ENCODE measurements at regions not wholly inside any gene's neighbourhood (a gene's known extent, or its start where the extent isn't known, plus 50 kb on each side); places are given as distances from the start of the nearest gene placed in this dataset.
A peak's percentile ranks its signal among the peaks of the same experiment; 100 is the strongest.

DNA sequence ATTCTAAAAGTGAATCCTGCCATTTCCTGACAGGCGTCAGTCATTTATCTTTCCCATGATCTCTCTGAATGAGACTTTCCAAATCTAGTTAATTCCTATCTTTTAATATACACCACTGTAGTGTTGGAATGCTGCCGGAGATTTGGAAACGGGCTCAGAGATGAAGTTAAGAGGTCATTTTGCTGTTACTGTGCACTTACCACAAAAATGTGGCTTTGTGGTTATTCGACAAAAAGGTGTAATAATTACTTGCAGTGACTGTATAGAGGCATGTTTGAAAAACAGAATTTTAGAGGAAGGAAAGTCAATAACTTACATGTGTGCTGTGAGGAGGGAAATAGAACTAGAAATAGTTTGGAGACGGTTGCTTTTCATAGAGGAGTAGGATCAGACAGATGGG is 460.2 kb upstream of the BTBD3 start:
- TF ChIP-seq, protein P1, sequence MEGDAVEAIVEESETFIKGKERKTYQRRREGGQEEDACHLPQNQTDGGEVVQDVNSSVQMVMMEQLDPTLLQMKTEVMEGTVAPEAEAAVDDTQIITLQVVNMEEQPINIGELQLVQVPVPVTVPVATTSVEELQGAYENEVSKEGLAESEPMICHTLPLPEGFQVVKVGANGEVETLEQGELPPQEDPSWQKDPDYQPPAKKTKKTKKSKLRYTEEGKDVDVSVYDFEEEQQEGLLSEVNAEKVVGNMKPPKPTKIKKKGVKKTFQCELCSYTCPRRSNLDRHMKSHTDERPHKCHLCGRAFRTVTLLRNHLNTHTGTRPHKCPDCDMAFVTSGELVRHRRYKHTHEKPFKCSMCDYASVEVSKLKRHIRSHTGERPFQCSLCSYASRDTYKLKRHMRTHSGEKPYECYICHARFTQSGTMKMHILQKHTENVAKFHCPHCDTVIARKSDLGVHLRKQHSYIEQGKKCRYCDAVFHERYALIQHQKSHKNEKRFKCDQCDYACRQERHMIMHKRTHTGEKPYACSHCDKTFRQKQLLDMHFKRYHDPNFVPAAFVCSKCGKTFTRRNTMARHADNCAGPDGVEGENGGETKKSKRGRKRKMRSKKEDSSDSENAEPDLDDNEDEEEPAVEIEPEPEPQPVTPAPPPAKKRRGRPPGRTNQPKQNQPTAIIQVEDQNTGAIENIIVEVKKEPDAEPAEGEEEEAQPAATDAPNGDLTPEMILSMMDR (conservative IDR thresholded peaks at IDR 0.05; ENCODE audit: low read depth, low read length) = no peak
- no peak overlapping the region for H3K4me3 ChIP-seq (ENCODE audit: low read length)
- peak; percentile 38 for DNase-seq (ENCODE audit: low read depth)

DNA sequence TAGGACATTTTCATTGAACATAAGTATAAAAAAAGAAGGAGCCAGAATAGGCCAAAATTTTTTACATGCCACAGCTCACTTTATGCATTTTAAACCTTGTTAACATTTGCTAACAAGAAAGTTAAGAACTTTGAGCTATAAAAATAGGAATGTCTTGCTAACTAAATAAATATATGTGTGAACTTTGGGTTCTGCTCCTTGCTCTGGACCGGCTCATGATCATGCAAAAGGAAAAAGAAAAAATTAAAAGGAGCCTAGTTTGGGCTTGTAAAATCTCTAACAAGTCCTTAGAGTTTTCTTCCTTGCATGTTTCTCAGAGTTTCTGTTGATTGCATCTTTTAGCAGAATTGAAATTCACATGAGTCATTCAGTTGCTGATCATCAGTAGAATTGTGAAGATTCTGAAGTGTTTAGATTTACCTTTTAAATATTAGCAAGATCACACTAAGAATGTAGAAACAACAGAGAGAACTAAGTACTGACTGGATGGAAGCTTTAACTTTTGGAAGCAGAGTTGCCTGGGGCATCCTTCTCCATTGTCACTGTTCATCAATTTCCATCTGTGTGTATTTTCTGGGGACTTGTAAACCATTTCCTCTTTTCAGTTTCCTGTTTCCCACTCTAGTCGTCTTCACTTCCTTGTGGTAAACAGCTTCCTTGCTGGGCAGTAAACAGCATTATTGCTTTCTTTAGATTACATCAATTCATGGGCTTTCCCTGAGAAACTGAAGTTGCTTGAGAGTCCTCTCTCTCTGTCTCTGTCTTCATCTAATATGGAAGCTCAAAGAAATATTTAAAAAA is 458.4 kb upstream of the BTBD3 start:
- no peak overlapping the region for H3K4me3 ChIP-seq (ENCODE audit: low read length)
- TF ChIP-seq, protein P1 (conservative IDR thresholded peaks at IDR 0.05; ENCODE audit: low read depth, low read length) = no peak
- no peak for DNase-seq (ENCODE audit: low read depth)

DNA sequence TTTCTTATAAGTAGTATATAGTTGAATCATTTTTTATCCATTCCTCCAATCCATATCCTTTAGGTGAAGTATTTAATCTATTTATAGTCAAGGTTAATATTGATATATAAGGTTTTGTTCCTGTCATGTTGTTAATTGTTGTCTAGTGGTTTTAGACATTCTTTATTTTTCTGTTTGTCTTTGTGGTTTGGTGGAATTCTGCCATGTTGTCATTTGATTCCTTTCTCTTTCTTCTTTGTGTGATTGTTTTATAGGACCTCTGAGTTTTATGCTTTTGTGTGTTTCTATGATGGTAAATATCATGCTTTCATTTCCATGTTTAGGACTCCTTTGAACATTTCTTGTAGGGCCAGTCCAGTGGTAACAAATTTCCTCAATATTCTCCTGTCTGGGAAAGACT is 450.3 kb upstream of the BTBD3 start:
- TF ChIP-seq, protein P1 (conservative IDR thresholded peaks at IDR 0.05; ENCODE audit: low read depth, low read length) = no peak
- H3K4me3 ChIP-seq (ENCODE audit: low read length) = no peak overlapping the region
- DNase-seq (ENCODE audit: low read depth) = no peak

DNA sequence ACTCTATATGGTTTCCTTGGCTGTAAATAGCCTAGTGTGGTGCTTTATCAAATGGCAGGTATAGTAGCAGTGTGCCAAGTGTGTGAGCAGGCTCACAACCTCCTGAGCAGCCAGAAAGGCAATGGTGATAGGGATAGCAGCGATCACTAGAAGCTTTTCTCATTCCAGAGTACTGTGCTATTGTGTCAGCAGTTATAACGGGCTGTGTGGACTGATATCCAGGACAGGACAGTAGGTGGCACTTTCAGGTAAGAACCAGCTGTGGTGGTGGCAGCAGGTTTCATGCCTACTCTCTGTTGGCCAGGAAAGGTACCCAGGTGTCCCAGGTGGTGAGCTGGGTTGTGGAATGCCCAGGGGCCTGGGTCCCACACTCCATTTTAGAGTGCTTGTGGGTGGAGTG is 448.8 kb upstream of the BTBD3 start:
- H3K4me3 ChIP-seq (ENCODE audit: low read length) = no peak overlapping the region
- TF ChIP-seq, protein P1 (conservative IDR thresholded peaks at IDR 0.05; ENCODE audit: low read depth, low read length) = no peak
- DNase-seq (ENCODE audit: low read depth) = no peak

DNA sequence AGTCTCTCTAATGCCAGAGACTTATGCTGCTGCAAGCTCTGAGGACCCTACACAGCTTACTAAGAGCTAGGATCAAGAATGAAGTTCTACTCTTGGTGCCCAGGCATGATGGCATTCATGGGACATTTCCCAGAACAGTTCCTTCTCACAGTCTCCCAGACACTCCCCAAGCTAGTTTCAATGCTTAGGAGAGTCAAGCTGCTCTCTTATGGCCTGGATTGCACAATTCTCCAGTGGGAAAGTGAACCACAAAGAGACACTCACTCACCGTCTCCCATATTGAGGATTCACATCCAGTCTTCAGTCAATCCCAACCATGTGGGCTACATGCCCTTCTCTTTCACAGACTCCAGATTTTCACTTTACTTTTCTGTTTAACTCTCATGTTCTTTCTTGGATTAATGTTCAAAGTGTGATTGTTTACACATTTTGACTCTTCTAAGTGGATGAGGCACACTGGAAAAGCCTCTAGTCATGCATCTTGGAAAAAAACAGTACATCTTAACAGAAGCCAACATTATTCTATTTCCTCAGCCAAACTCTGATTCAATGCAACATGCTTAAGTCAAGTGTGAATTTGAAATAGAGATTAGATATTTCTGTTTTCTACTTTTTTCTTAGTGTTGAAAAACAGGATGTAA is 447.8 kb upstream of the BTBD3 start:
- no peak overlapping the region for H3K4me3 ChIP-seq (ENCODE audit: low read length)
- TF ChIP-seq, protein P1 (conservative IDR thresholded peaks at IDR 0.05; ENCODE audit: low read depth, low read length) = no peak
- DNase-seq (ENCODE audit: low read depth) = peak; percentile 41

DNA sequence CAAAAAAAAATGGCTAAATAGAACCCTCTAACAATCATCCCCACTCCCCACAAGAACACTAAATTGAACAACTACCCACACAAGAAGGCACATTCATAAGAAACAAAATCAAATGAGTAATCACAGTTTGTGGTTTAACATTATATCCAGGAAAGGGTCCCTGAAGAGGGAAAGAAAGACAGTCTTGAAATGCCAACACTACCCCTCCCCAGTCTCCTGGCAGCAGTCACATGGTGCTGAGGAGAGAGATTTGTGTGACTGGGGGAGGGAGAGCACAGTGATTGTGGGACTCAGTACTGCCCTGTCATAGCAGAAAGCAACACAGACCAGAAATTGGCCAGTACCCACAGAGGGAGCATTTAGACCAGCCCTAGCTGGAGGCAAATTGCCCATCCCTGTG is 443.7 kb upstream of the BTBD3 start:
- TF ChIP-seq, protein P1 (conservative IDR thresholded peaks at IDR 0.05; ENCODE audit: low read depth, low read length) = no peak
- peak; percentile 8 for DNase-seq (ENCODE audit: low read depth)
- H3K4me3 ChIP-seq (ENCODE audit: low read length) = no peak overlapping the region

DNA sequence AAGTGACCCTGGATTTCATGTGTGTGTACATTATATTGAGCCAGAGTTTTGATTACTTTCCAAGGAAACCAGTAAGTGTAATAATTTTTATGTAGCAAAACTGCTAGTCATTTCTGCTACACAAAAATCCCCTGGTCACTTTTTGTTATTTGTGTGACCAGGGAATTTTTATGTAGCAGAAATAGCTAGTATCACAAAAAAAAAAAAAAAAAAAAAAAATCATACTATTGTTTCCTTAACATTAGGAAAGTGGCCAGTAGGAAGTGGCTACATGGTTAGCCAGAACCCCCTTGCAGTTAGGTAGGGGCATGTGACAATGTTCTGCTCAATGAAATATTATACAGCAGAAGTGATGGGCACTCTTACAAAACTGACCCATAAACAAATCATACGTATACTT is 434.0 kb upstream of the BTBD3 start:
- no peak overlapping the region for H3K4me3 ChIP-seq (ENCODE audit: low read length)
- TF ChIP-seq, protein P1 (conservative IDR thresholded peaks at IDR 0.05; ENCODE audit: low read depth, low read length) = no peak
- no peak for DNase-seq (ENCODE audit: low read depth)
